ENCODE measurements at regions not wholly inside any gene's neighbourhood (a gene's known extent, or its start where the extent isn't known, plus 50 kb on each side); places are given as distances from the start of the nearest gene placed in this dataset.

DNA sequence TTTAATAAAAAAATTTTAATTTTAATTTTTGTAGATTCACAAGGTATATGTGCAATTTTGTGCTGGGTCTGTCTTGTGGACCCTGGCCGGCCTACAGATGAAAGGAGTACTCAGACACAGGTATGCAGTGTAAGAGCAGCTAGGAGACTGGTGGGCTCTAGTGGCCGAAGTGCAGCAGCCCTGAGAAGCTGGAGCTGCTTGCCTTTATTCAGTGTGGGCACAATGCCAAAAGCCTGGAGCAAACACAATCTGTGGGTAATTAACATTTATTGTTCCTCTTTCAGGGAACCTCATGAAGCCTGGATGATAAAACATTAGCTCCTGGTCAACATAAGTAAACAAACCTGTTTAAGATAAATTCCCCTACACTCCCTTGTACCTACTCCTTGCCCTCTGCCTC, 135.7 kb upstream of the SEL1L start:
- DNase-seq (ENCODE audit: low spot score): no peak

DNA sequence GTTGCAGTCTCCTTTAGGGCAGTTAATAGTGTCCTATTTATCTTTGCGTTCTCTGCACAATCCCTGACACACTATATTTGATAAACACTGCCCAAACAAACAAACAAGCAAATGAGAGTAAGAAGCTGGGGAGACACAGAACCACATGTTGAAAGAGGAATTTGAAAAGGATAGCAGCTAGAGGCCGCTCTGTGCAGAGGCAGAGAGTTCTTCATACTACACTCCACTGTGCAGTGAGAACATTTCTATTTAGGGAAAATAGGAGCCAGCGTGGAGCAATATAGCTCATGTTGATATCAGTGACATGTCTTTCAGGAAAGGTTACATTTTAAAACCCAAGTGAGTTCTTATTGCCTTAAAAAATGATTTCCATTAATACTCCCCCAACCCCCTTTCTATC, 140.3 kb upstream of the SEL1L start:
- no peak for DNase-seq (ENCODE audit: low spot score)

DNA sequence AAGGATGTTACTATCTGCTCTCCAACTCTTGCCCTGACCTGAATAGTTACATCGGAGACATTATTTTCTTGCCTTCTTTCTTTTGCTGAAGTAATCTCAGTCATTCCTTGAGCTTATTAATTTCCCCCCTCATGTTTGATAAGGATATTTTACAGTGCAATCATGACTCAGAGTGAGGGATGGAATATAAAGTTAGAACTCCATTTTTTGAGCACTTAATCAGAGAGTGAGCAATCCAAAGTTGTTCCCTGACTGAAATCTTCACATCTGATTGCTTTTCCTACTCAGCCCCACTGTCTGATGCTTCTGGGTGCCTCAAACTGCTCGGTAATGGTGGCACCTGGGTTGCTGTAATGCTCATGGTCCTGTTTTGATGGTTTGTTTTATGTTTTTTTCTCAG, 142.7 kb upstream of the SEL1L start:
- no peak for DNase-seq (ENCODE audit: low spot score)

DNA sequence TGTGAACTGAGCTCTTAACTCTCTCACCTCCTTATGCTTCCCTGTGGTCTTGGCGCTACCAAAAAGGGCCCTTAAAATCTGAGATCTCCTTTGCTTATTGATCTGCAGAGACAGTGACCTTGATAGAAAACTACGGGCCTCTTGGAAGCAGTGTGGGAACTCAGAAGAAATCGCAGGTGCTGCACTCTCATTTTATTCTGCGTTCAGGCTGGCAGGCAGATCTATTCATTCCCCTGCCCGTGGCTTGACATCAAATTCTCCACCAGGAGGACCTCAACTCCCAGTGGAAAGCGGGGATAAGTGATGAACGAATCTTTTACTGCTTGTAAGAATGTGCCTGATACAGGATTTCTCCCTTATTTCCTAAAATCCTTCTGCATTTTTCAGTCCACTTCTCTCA, 143.2 kb upstream of the SEL1L start:
- no peak for DNase-seq (ENCODE audit: low spot score)

DNA sequence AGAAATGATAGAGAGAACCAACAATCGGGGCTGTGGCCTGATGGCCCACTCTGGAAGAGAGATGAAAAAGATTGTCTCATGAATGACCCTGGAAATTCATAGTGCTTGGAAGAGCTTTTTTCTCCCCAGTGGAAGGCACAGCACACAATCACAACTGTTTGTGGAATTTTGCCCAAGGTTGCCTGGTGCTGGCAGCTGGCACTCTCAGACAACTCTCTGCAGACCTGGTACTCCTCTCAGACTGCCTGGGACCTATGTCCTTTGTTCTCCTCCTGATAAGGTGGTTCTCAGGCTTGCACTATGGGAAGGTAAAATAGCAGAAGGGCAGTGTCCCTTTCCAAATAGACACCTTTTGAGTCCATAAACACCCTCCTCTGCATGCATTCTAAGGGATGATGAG, 144.1 kb upstream of the SEL1L start:
- DNase-seq (ENCODE audit: low spot score): no peak

DNA sequence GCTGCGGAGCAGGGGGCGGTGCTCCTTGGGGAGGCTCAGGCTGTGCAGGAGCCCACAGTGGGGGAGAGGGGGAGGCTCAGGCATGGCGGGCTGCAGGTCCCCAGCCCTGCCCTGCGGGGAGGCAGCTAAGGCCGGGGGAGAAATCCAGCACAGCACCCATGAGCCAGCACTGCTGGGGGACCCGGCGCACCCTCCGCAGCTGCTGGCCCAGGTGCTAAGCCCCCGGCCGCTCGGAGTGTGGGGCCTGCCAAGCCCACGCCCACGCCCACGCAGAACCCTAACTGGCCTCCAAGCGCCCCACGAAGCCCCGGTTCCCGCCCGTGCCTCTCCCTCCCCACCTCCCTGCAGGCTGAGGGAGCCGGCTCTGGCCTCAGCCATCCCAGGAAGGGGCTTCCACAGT, 145.6 kb upstream of the SEL1L start:
- DNase-seq (ENCODE audit: low spot score): no peak

DNA sequence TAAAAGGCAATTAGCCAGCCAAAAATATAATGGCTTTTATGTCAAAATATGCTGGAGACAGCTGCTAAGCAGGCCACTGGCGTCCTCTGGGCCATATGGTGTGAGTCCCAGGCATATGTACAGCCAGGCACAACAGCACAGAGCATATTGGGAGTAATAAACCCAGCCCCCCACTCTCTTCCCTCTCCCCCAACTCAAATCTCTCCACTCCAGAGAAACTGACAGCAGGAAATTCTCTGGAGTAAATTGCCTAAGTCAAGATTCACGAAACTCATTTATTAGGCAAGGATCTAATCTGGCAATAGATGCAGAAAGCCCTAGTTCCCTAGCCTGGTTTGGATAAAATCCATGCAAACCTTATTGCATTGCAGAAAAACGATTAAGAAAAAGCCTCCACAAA, 147.9 kb upstream of the SEL1L start:
- no peak for DNase-seq (ENCODE audit: low spot score)

DNA sequence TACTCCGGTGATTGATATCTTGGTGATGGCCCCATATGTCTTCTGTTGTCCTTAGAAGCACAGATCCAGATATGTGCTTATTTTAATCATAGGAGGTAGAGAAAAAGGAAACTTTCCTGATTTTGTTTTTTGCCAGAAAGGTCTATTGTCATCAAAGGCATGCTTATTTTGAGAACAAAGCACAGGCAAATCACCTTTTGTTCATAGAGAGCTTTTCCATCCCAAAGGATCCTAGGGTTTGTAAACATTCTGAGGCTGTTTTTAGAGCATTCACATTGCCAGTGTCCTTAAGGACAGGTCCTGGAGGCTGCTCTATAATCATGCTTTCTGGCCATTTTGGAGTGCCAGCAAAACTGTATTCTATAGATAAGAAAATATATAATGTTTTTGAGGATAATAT, 148.5 kb upstream of the SEL1L start:
- DNase-seq (ENCODE audit: low spot score): no peak

DNA sequence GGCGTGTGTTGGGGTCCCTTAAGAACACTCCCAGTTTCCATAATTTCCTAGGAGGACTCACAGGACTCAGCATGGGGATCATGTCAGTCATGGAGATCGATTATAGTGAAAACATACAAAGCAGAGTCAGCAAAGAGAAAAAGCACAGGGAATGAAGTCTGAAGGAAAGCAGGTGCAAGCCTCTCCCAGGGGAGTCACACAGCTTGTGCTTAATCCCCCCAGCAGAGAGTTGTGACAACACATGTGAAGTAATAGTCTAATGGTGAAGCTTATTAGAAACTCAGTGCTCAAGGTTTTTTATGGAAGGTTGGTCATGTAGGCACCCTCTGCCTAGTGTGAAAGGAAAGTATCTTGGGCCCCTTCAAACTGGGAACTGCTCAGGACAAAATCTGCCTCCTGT, 149.0 kb upstream of the SEL1L start:
- DNase-seq (ENCODE audit: low spot score): no peak

DNA sequence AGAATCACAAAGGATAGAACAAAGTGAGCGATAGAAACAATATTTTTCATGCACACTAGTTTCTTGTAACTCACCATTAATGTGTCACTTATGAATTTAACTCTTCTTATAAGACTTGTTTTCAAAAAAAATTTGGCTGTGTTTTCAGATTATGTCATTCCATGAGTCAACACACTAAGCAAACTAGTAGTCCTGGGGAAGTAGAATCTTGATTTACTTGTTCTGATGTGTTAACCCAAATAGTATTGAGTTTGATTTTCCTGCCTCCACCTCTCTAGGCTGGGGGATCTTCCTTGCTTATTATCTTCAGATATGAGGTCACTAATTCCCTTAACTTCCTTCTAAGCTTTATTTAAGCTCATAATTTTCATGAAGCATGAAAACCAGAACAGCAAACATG, 151.0 kb upstream of the SEL1L start:
- DNase-seq (ENCODE audit: low spot score): no peak

DNA sequence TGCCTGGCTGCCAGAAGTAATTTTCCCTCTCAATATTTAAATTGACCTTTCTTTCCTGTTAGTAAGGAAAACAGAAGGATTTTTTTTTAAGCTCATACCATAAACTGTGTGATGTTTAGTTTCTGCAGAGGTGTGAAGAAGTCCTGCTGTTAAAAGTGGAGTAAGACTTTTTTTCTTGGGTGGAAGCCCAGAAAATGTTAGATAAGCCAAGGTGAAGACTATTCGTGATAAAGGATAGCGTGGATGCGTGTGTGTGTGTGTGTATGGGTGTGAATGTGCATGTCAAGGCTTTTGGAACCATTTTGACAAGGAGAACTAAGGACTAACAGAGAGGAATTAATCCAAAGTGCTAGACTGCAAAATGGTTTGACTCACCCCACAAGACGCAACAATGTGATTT, 152.9 kb upstream of the SEL1L start:
- no peak for DNase-seq (ENCODE audit: low spot score)

DNA sequence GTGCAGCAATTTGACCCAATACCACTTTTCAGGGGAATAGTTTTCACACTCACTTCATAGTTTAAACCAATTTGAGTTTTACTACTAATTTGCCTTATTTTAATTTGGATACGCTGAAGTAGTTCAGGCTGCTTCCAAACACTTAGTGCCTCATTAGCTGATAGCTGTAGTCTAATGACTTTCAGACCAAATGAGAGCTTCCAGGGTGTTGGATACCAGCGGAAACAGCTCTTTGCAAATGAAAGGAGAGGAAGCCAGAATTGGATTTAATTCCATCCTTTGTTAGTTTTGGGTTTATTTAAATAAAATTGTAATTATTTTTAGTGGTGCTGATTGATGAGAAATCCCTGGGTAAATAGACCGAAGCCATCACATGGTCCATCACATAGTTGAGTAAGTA, 158.3 kb upstream of the SEL1L start:
- no peak for DNase-seq (ENCODE audit: low spot score)

DNA sequence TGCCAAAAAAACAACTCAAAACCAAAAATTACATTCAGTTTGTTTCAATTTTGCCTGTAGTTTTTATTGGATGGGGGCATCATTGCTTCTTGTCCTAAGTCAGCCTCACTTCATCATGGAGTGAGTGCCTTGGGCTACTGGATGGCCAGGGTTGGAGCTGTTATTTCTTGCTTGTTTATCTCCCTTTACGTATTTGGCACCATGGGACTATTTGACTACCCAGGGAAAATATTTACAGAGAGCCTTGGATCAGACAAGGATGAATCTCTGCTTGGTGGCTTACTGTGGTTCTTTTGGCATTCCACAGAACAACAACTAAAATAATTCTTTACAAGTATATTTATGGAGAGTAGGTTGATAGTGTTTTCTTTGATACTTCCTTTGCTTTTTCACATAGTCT, 160.8 kb upstream of the SEL1L start:
- DNase-seq (ENCODE audit: low spot score): no peak

DNA sequence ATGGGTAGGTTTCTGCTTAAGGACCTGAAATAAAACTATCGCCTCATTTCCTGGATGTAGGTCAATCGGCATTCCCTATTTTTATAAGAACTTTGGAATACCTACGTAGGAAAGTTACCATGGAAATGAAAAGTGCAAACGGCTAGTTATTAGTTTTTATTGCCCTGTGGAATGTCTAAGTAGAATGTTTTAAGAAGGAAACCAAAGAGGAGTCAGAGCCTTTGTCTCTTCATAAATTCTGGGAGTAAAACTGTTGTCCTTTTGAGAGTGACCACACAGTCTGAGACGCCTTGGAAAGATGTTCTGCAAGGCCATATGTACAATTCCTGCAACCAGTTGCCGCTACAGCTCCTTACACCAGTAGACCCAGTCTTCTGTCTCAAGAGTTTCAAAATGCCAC, 176.0 kb upstream of the SEL1L start:
- no peak for DNase-seq (ENCODE audit: low spot score)

DNA sequence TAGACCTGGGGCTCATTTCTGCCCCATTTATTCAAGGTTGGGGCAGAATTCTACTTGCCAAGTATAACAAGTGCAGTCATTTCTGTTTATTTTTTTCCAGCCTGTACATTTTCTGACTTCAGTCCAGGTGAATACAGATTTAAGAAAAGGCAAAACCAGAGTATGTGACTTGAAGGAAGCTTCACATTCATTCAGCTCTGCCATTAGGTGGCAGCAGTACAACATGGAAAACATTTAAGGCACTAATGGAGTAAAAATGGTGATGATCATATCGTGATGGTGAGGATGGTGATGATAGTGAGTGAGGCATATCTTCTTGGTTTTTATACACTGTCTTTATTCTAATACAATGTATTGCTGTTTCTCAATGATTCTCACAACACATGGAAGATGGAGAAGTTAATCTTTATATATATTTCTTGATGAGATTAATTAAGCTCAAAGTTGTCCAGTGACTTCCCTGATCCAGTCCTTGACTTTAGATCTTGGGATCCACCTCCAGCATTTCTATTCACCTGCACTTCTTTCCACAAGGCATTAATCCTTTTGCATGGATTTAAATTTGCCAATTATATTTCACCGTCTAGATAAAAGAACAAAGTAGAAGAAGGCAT, 176.7 kb upstream of the SEL1L start:
- no peak for DNase-seq (ENCODE audit: low spot score)

DNA sequence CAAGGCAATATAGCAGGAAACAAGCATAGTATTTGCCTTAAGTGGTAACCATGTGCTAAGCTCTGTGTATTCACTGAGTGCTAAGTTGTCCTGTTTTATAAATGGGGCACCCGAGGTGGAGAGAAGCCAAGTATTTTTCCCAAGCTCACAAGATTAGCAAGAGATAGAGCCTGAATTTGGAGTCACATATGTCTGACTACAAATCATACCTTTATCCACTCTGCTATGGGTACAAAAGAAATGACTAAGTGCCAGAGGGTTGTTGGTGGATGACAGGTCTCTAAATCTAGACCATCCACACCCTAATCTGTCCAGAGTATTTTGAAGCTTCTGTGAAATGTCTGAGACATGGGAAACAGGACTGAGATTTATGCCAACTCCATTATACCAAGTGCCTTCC, 182.1 kb upstream of the SEL1L start:
- DNase-seq (ENCODE audit: low spot score): no peak

DNA sequence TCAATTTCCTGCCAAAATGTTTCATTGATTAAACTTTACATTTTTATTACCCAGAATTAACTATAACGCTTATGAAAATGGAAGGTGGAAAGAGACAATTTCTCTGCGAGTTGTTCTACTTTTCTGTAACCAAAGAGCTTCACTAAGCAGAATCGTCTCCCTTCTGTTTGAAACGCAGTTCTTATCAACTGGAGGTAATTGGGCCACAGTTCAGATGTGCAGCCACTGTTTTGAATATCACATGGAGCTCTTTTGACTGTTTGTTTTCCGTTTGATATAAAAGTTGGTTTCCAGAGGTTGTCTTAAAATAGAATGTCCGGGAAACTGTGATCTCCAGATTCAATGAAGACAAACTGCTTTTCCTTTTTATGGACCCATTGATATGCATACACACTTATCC, 183.3 kb upstream of the SEL1L start:
- no peak for DNase-seq (ENCODE audit: low spot score)

DNA sequence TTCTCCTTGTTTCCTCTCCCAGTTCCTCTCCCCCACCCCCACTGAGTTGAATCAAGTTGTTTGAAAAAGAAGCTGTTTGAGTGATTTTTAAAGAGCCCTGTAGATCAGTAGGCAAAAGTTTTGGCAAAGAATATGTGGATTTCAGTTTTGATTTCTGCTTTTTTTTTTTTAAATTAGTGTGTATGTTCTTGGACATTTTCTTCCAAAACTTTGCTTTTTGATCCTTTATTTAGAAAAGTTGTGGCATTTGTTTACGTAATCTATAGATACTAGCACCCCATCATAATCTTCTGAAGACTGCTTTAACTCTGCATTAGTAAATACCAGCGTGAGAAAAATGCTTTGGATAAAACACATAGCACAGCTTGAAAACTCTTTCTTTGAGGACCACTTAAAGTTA, 190.3 kb upstream of the SEL1L start:
- no peak for DNase-seq (ENCODE audit: low spot score)

DNA sequence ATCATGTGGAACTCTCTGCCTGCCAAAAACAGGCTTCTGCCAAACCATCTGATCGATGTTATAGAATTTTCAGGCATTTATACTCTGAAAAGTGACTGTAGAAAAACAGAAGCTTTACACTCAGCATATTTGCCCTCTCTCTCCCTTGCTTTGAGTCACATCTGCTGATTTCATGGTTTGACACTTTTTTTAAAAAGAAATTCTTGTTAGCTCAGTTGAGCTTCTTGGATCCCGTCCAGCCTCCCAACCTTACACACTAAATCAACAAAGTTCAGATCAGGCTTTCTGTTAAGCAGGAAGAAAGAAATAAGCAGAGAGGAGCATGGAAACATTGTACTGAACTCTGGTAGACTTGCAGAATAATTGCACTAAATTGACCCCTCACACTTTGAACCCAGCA, 193.6 kb upstream of the SEL1L start:
- no peak for DNase-seq (ENCODE audit: low spot score)

DNA sequence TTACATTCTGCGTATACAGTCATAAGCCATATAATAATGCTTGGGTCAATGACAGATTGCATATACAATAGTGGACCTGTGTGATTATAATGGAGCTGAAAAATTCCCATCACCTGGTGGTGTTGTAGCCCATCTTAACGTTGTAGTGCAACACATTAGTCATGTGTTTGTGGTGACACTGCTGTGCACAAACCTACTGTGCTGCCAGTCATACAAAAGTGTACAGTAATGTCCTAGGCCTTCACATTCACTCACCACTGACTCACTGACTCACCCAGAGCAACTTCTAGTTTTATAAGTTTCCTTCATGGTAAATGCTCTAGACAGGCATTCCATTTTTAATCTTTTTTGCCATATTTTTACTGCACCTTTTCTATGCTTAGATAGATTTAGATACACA, 194.8 kb upstream of the SEL1L start:
- DNase-seq (ENCODE audit: low spot score): no peak

DNA sequence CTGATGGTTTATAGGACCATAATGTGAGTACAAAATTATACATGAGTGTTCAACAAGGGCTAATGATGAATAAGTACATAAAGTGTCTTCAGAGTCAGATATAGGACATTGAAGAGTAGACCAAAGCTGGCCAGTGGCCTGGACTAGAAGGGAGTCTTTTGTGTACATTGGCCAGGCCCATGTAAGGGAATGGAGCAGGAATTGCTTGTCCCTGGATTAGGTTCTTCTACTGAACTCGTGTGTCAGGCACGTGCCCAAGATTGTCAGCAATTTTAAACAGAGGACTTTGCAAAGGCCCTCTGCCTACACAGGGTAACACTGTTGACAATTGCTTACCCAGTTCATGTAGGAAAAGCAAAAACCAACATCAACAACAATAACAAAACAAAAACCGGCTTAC, 196.0 kb upstream of the SEL1L start:
- DNase-seq (ENCODE audit: low spot score): no peak

DNA sequence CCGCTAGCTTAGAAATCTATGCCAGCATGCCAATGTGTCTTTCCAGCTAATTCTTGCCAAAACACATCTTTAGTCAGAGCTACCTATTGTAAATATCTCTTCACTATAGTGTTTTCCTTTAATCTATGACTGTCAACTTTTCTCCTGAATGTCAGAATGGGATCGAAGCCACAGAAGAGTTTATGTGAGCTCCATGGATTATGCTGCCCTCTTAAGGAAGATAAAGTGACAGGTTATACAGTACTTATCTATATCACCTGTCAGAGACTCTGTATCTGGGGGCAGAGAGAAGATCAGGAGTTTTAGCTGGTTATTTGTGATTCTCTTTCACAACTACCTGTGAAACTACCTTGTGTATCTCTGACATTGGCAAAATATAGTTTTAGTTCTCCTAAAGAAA, 204.3 kb upstream of the SEL1L start:
- DNase-seq (ENCODE audit: low spot score): no peak

DNA sequence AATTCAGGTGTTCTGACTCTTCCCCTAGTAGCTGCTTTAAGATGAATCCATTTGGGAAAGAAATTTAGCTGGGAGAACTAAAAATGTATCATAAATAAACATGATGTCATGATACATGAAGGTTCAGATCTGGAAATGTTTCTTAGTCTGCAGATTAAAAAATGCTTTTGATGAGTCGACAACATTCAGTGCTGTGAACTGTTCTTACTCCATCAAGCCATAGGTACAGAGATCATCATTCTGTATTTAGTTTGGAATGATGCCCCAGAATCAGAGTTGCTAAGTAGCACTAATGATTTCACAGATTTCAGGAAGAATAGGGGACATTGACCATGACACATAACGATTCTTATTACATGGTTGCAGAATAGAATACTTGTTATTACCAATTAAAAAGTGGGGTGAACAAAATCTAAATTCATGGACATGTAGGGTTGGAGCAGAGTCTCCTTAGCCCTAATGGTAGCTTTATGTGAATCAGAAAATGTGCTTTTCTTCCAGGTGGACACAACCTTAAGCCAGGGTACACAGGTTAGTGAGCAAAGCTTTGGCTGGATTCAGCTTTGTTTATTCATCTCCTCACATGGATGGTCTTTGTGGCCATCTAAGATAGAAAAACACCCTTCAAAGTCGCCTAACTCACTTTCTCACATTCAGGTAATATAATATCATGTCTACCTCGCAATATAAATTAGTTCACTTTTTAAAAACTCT, 205.4 kb upstream of the SEL1L start:
- DNase-seq (ENCODE audit: low spot score): no peak

DNA sequence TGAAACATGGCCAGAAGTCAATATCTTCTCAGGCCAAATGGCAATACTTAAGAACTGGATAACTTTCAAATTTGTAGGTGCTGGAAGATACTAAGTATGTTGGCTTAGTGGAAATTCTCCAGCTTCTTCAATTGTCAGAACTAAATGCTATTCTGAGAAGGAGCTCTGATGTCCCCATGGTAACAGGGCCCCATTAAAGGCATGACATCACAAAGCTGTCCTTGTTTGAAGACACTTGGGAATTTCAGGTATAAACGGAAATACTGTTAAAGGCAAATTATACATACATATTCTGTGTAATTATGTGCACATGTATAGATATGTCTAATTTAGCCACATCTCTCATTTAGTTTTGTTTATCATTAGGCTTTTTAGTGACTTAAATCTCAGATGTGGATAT, 210.0 kb upstream of the SEL1L start:
- no peak for DNase-seq (ENCODE audit: low spot score)

Data from CD4-positive, alpha-beta T cell treated with Interleukin-6 at 100 ng/mL for 8 hours (primary cell).